AG20443 (cell line): ENCODE measurements at regions not wholly inside any gene's neighbourhood (a gene's known extent, or its start where the extent isn't known, plus 50 kb on each side); places are given as distances from the start of the nearest gene placed in this dataset.

Source experiments
- DNase-seq: peaks from one replicate; pipeline ENCODE4 v3.0.0; 2012; ENCODE audit warnings: low spot score, mixed read lengths

DNA sequence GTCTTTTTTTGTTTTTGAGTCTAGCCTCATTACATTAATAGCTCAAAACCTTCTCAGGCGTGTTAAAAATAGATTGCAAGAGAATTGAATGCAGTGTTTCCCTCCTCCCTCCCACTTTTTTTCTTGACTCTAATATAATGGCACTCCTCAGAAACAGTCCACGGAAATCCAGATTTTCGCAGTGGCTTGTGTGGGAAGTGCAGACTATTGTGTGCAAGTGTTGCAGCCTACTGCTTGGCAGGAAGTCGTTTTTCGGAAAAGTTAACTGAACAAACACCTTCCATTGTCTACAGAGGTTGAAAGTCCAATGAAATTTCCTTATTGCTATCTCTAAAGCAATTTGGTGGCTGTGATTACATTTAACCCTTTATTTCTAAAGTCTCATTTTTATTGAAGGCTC, 147.9 kb upstream of the E2F7 start:
- no peak for DNase-seq

DNA sequence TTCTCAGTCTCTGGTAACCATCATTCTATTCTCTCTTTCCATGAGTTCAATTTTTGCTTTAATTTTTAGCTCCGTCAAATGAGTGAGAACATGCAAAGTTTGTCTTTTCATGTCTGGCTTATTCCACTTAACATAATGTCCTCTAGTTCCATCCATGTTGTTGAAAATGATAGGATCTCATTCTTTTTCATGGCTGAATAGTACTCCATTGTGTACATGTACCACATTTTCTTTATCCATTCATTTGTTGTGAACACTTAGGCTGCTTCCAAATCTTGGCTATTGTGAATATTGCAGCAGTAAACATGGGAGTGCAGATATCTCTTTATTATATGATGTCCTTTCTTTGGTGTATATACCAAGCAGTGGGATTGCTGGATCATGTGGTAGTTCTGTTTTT, 145.4 kb upstream of the E2F7 start:
- DNase-seq = no peak

DNA sequence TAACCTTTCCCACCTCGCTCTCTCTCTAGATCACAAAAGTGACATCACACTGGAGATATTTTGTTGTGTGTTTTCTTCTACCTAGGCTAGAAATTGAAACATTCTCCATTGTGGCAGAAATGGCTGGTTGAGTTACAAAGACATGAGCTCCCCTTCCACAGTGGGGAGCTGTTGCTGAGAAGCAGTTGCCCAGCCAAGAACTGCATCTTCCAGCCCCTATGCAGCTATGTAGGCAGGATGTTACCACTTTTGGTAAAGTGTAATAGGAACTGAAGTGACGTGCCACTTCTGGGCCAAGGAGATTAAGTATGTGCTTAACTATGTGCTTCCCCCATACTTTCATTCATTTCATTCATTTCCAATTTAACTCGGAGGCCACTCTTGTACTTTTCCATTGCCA, 138.7 kb upstream of the E2F7 start:
- no peak for DNase-seq

DNA sequence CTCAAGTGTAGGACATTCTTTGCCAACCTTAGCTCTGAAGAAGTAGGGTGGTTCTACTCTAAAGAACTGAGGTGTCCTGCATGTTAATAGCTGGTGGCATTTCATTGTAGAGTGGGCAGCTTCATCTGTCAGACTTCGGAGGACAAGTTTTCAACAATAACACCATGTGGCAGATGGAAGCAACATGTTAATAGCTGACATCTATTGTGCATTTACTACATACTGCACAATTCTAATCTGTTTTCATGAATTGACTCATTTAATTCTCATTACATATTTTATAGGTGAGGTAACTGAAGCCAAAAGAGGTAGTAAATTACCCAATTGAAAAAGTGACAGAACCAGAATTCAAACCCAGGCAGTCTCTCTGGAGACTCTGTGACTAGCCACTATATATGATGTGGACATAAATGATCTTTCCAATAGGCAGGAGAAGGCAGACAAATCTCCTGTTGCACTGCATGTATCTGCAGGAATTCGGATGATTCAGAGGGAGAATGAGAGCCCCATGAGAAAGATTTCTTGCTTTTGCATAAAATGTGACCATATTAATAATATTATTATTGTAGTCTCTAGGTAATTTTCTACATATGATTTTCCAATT, 137.2 kb upstream of the E2F7 start:
- peak; percentile 18 for DNase-seq

DNA sequence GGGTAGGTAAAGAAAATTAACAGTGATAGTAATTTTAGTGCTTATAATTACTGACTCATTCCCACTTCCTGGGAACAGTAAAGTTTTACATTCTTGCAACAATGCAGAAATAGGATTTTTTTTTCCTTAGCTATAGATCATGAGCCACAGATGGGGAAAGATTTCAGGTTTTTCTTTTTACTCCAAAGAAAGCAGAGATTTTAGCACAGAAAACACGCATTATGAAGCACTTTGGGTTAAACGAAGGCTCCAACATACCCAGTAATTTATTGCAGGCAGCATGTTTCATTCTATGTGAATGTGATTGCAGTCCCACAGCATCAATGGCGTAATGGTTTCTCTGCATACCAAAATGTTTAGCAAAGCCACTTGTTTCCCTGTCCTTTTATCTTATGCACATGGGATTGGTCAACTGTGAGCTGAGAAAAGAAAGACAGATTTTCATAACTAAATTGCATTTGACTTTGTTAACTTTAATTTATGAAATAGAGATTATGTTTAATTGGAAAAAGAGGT, 124.6 kb upstream of the E2F7 start:
- DNase-seq = peak; percentile 66

DNA sequence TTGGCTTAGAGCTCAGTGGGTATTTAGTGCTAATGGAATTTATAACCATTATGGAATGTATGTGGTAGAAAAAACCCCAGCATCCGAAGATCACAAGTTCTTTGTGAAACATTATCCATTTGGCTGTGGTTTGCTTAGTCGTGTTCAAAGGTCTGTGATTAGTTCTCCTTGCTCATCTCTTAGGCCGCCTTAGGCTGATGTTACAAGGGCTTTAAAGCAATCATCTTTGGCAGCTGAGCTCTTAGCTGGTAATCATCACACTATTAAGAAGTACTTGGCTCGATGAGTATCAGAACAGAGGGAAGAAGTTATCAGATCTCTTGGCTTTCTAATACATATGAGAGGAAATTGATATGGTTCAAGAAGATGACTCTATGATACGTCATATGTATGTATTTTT, 124.1 kb upstream of the E2F7 start:
- peak; percentile 65 for DNase-seq

DNA sequence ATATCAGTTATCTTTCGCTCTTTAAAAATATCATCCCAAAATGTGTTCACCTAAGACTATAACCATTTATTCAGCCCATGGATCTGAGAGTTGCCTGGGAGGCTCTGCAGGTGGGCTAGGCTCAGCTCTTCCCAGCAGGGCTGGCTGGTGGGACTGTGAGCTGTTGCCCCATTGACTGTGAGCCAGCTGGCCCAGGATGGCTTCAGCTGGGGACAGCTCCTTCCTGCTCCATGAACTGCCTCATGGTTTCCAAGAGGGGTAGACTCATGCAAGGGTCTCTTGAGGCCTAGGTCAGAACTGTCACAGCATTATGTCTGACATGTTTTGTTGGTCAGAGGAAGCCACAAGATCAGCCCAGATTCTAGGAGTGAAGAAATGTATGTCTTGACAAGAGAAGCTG, 114.1 kb upstream of the E2F7 start:
- no peak for DNase-seq

DNA sequence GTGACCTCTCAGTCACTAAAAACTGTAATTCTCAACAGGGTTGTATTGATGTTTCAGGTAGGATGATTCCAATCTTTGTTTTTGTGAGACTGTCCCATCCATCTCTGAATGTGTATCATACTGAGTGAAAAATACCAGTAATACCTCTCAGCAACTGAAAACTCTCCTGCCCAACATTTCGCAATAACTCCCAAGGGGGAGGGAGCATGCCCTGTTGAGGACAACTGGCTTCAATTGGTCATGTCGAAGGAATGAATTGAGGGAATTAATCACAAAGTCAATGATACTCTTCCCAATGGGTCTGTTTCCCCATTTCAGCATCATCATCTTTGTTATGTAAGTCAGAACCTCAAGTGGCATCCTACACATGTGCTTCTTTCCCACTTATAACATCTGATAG, 102.4 kb upstream of the E2F7 start:
- no peak for DNase-seq

DNA sequence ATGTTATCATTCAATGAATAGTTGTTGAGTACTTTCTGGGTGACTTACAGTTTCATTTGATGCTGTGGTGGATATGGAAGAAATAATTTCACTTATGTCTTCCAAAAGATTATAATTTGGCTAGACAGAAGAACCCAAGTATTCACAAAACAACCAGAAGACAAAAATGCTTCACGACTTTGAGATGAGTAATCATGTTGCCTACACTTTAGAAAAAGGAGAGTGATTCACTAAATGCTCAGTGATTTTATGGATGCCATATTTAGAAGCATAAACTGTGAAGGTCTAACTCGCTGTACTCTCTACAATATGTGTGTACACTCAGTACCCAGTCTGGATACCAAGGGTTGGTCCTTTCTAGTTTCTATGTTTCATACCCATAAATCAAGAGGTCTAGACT, 101.3 kb upstream of the E2F7 start:
- peak; percentile 12 for DNase-seq

DNA sequence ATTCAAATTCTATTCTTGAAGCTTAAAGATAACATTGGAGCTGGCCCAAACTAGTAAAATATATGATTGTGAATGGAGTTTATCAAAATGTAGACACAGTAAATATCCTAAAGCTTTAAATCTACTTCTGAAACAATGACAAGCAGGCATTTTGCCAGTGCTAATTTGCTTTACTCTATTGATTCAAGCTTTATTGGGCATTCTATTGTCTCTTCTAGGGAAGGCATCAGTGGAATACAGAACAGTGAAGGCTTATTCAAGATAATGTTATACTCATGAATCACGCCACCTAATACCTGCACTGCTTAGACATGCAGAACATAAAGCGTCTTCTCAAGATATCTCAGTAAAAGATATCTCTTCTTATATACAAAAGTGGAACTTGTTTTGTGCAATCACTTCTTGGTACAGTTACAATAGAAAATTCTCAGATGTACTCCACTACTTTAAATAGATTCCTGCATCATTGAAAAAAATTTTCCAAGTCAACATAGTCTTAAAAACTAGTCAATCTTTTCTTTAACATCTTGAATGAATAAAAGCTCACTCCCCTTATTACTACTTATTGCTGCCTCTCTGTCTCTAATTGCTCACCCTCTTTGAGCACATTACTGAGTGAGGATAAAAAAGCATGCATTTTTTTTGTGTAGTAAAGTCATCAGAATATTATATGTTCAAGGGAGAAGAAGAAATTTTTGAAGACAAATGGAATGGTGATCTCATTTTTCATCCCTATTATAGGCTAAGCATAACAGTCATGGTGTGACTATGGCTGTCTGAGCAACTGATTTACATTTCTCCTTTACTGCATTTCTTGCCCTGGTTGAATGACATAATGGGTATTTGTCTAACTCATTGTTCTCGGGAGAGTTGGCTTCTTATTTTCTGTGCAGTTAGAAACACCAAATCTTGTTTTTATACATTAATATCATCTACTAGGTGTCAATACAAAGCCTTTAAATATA, 98.0 kb upstream of the E2F7 start:
- DNase-seq = no peak

DNA sequence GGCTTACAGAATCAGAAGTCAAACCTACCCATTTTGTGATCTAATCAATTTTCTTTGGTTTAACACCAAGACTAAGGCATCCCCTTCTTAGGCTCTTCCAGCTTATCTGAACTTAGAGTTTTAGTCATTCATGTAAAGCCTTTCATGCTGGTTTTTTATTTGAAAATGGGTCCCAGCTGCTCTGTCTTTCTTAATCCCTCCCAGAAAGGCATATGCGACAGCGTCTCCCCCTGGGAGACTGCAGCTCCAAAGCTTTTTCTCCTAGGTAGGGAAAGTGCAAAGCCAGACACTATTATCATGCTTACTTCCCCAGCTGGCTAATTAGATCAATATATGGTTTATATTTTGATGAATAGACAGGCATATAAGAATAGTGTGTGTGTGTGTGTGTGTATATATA, 96.6 kb upstream of the E2F7 start:
- no peak for DNase-seq

DNA sequence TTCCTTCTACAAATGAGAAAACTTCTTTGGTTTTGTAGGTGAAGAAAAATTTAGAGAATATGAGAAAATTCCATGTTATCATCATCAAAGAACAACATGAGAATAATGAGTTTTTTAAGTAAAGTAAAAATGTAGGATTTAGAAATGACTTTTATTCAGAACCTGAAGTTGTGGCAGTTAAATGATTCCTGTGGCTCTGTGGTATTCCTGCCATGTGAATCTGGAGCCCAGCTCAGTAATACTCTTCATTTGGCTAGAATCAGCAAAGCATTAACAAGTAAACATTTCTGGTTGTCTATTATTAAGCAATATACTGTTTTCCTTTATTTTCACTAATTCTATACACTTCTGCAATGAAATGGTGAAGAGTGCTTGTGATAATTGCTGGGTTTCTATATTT, 95.6 kb upstream of the E2F7 start:
- DNase-seq = no peak

DNA sequence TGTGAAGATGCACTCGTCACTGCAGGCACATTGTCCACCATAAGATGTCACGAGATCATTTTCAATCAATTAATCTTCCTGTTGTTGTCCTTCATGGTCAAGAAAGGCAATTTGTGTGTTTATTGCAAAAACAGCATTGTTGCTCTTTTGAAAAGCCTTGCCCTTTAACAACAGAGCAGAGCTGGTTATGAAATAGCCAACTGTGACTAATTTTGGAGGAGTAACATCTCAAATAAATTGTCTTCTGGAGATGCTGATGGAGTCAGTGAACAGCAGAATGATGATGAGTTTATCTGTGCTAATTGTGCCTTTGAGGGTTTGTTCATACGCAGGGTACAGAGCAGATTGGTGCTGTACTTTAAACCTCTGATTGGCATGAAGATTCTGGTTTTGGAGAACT, 88.3 kb upstream of the E2F7 start:
- DNase-seq = peak; percentile 48

DNA sequence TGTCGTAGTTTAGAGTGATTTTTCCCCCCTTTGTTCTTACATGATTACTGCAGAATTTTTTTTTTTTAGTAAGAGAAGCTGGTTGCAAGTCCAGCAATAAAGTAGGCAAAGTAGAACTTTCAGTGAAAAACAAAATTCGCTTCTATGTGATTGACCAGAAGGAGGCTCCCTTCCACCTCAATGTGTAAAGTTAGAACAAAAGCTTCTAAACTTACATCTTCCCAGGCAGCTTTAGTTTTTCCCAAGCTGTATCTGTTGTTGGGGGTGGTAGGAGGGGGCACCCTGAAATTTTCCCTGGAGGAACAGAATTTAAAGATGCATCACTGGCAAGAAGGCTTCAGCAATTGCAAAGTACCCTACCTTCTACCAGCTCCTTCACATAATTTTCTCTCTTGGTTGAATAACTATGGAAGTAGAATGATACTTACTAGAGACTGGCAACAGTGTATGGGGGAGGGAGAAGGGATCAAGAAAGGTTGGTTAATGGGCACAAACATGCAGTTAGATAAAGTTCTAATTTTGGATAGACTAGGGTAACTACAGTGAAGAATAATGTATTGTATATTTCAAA, 87.3 kb upstream of the E2F7 start:
- peak; percentile 37 for DNase-seq

DNA sequence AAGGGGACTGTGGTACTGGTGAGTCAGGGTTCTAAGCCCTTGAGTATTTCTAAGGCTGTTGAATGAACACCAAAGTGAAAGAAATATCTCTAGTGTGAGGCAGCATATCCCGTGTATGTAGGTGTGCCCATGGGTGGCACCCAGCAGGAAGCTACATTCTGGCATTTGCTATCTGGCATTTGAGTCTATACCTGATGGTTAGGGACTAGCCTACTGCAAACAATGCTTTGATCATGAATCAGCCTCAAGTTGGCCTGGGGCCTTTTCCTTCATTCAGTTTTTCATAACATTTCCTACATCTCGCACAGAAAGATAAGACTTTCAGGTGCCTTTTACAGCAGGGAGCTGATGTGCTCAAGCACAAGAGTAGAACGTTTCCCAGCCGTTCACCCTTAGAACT, 85.7 kb upstream of the E2F7 start:
- no peak for DNase-seq

DNA sequence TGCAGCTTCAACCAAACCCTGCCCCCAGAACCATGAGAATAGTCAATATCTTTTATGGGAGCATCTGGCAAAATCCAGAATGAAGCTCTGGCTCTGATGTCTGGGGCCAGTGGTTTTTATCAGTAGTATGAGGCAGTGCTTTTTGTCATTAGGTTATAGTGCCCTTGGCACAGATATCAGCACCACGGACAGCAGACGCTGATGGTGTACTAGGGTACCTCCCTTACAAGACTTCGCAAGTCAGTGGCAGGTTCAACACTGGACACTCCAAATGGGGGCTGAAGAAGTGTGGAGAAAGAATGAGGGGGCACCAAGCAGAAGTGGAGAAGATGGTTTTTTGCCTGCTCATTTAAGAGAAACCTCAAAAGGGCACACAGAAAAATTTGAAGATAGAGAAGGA, 68.2 kb upstream of the E2F7 start:
- DNase-seq = peak; percentile 54

DNA sequence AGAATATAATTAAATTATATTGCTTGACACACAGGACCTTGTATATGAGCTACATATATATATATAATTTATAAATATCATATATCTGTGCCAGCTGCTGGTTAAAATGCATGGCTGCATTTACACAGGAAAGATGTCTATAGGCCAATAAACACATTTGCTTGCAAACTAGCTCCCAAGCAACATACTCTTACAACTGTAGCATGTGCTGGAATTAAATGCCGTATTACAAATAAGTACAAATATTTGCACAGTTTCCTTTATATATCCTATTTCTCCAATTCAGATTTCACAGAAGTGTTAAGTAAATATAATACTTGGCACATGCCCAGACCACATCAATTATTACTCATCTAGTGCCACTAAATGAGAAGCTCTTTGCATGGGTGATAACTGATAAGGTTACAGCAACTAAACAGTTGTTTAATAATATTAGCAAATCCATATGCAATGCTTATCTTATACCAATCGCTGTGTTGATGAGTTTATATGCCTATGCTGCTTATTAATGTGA, 66.7 kb upstream of the E2F7 start:
- DNase-seq = no peak

DNA sequence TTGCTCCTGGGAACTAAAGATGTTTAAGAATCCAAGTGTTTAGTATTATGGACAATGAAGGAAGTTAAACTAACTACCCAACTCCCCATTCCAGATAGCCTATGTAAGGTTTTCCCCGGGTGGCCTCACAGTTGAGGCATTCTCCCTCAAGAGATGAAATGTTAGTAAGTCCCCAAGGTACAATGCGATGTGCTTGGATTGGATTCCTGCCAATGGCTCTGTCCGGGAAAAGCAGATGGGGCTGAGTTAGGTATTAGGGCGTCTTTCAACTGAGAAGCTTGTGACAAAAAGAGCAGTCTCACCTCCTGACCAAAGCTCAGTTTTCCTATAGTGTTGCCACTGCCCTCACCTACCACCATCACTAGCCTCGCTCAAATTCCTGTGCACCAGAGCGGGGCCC, 64.8 kb upstream of the E2F7 start:
- DNase-seq = no peak

DNA sequence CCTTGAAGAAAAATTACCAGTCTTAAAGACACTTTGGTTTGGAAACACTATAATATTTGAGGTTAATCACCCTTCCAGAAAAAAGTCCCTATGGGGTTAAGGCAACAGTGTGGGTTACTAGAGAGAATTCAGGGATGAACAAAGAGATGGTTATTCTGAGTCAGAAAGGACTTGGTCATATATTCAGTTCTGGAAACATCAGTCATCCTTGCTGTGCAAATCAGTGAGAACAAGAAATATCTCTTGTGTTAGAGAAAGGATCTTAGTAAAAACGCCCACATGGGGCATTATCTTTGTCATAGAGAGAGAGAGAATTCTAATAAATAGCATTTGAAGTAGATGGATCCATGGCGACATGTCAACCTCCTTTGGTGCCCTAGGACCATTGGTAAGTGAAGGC, 59.4 kb upstream of the E2F7 start:
- no peak for DNase-seq

DNA sequence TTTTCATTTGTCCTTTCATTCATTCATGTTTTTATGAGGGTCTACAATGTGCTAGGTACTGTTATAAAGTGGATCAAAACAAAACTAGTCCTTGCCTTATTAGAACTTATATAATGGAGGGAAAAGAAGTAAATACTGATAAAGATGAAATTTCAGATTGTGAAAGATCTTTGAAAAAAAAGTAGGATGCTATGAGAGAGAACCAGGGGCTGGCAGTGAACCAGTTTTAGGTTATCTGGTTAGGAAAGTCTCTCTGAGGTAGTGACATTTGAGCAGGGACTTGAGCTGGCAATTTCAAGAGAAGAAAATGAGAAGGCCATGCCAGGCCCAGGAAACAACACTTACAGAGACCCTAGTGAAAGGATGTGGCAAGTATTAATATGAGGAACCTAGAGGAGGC, 57.3 kb upstream of the E2F7 start:
- no peak for DNase-seq

DNA sequence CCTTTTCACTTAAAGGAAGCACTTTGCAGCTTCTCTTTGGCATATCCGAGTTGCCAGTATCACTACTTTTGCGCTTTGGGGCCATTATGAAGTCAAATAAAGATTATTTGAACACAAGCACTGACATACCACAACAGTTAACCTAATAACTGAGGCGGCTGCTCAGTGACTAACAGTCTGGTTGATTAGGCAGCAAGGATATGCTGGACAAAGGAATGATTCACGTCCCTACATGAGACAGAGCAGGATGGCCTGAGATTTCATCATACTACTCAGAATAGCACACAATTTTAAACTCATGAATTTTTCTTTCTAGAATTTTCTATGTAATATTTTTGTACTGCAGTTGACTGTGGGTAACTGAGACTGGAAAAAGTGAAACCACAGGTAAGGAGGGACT, 56.9 kb upstream of the E2F7 start:
- peak; percentile 72 for DNase-seq

DNA sequence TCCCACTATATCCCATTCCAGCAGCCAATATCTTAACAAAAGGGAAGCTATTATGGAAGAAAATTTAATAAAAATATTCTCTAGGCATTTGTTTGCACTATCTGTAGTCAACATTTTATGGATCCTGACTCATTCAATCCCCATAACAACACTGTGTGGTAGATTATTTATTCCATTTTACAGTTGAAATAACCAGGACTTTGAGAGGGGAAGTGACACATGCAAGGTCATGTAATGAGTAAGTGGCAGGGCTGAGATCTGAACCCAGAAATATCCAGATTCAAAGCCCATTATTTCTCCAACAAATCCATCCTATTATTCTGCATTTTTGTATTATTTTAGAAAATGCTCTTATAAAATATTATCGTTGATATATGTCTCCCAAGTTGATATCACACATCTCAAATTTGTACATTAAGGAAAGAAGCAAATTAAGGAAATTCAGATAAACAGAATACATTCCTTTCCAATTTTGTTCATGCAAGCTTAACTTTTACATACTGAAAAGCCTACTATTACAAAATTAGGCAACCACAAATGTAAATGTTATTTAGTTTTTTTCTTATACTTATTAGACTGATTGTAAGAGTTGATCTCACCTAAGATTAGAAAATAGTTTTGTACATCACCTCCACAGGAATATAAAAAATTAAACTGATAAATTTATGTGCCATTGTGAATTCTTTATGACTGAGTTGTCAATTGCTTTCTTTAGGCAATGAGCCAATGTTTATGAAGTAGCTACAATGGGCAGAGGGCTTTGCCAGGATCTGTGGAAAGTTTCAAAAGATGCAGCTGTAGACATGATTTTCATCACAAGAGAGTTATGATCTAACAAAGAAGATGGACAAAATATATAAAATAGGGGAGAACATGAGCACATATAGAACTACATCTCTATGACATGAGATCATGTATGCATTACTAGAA, 55.1 kb upstream of the E2F7 start:
- peak; percentile 28 for DNase-seq
